GM21737 (cell line): ENCODE measurements at regions not wholly inside any gene's neighbourhood (a gene's known extent, or its start where the extent isn't known, plus 50 kb on each side); places are given as distances from the start of the nearest gene placed in this dataset.

Experiments
- ATAC-seq: cut with Tn5 transposase; IDR thresholded peaks from one replicate; pipeline ENCODE4 v1.9.1; 2021; ENCODE audit warnings: mild to moderate bottlenecking, moderate library complexity; ENCODE audit not compliant: unreplicated experiment

- no peak for ATAC-seq
Measured at GRCh38 chr13:89627996-89628395, 1719.5 kb upstream of the MIR17HG start.

GRCh38 chr13:89628567-89628966 is 1718.9 kb upstream of the MIR17HG start:
- ATAC-seq: no peak

- ATAC-seq: no peak
Measured at GRCh38 chr13:89650226-89650625, 1697.3 kb upstream of the MIR17HG start.

- ATAC-seq: no peak
Measured at GRCh38 chr13:89660752-89661151, 1686.7 kb upstream of the MIR17HG start.

- ATAC-seq: no peak
Measured at GRCh38 chr13:89673789-89674311, 1673.6 kb upstream of the MIR17HG start.

GRCh38 chr13:89678466-89679121 is 1668.9 kb upstream of the MIR17HG start:
- ATAC-seq: no peak

GRCh38 chr13:89684896-89685295 is 1662.6 kb upstream of the MIR17HG start:
- ATAC-seq: no peak

- ATAC-seq: no peak
Measured at GRCh38 chr13:89686171-89686570, 1661.3 kb upstream of the MIR17HG start.

GRCh38 chr13:89687066-89687465 is 1660.4 kb upstream of the MIR17HG start:
- ATAC-seq: no peak

GRCh38 chr13:89688918-89689317 is 1658.6 kb upstream of the MIR17HG start:
- no peak for ATAC-seq

- ATAC-seq: no peak
Measured at GRCh38 chr13:89694451-89694850, 1653.0 kb upstream of the MIR17HG start.

GRCh38 chr13:89695343-89696257 is 1651.9 kb upstream of the MIR17HG start:
- no peak for ATAC-seq

- ATAC-seq: no peak
Measured at GRCh38 chr13:89701913-89702312, 1645.6 kb upstream of the MIR17HG start.

- ATAC-seq: no peak
Measured at GRCh38 chr13:89704040-89704439, 1643.4 kb upstream of the MIR17HG start.

- ATAC-seq: no peak
Measured at GRCh38 chr13:89708013-89708412, 1639.5 kb upstream of the MIR17HG start.

- no peak for ATAC-seq
Measured at GRCh38 chr13:89721216-89721615, 1626.3 kb upstream of the MIR17HG start.

- no peak for ATAC-seq
Measured at GRCh38 chr13:89726690-89727435, 1620.6 kb upstream of the MIR17HG start.

- ATAC-seq: no peak
Measured at GRCh38 chr13:89733829-89734228, 1613.7 kb upstream of the MIR17HG start.

GRCh38 chr13:89737051-89737450 is 1610.4 kb upstream of the MIR17HG start:
- ATAC-seq: no peak

GRCh38 chr13:89738072-89738471 is 1609.4 kb upstream of the MIR17HG start:
- no peak for ATAC-seq

- ATAC-seq: no peak
Measured at GRCh38 chr13:89740994-89741685, 1606.3 kb upstream of the MIR17HG start.
